Smooth muscle cell (in vitro differentiated cells): ENCODE measurements at regions not wholly inside any gene's neighbourhood (a gene's known extent, or its start where the extent isn't known, plus 50 kb on each side); places are given as distances from the start of the nearest gene placed in this dataset.

Source experiments
- DNase-seq: peaks from one replicate; lab custom pipeline; 2025; ENCODE audit not compliant: unreplicated experiment; lab: John Stamatoyannopoulos, UW
- H2AFZ ChIP-seq: fragments of 200-600 bp; sonication (generic); 2 replicates; pipeline ENCODE4 v1.6.0; 2016; ENCODE audit warnings: antibody characterized with exemption, low read depth, mild to moderate bottlenecking
- H3F3A ChIP-seq: fragments of 200-600 bp; sonication (generic); 2 replicates; pipeline ENCODE4 v1.6.0; 2017; ENCODE audit warnings: antibody characterized with exemption, low read depth
- H3K27ac ChIP-seq: fragments of 200-600 bp; sonication (generic); 2 replicates; pipeline ENCODE4 v1.5.1; 2016; ENCODE audit warnings: low read depth, mild to moderate bottlenecking
- H3K27me3 ChIP-seq: fragments of 200-600 bp; sonication (generic); 2 replicates; pipeline ENCODE4 v1.6.1; 2016; ENCODE audit warnings: low read depth, mild to moderate bottlenecking
- H3K36me3 ChIP-seq: fragments of 200-600 bp; sonication (generic); 2 replicates; pipeline ENCODE4 v1.5.1; 2016; ENCODE audit warnings: low read depth
- H3K4me1 ChIP-seq: fragments of 200-600 bp; sonication (generic); 2 replicates; pipeline ENCODE4 v1.5.1; 2016; ENCODE audit warnings: low read depth
- H3K4me2 ChIP-seq: fragments of 200-600 bp; sonication (generic); 2 replicates; pipeline ENCODE4 v1.6.0; 2016; ENCODE audit warnings: mild to moderate bottlenecking
- H3K4me3 ChIP-seq: fragments of 200-600 bp; sonication (generic); 2 replicates; pipeline ENCODE4 v1.5.1; 2016; ENCODE audit warnings: mild to moderate bottlenecking
- H3K79me2 ChIP-seq: fragments of 200-600 bp; sonication (generic); 2 replicates; pipeline ENCODE4 v1.6.0; 2016; ENCODE audit warnings: low read depth, mild to moderate bottlenecking
- H3K9ac ChIP-seq: fragments of 200-600 bp; sonication (generic); 2 replicates; pipeline ENCODE4 v1.6.0; 2016; ENCODE audit warnings: low read depth
- H3K9me3 ChIP-seq: fragments of 200-600 bp; sonication (generic); replicated peaks from 2 replicates; pipeline ENCODE4 v1.5.1; 2016; ENCODE audit warnings: low read depth
- H4K20me1 ChIP-seq: fragments of 200-600 bp; sonication (generic); 2 replicates; pipeline ENCODE4 v1.6.0; 2016; ENCODE audit warnings: low read depth
- WGBS: methylation state at CpG from one replicate; pipeline ENCODE4 v1.1.7; 2016; ENCODE audit warnings: low lambda C conversion rate; 5-methylcytosine and 5-hydroxymethylcytosine counted together
- TF ChIP-seq, protein P1 (sequence below): fragments of 200-600 bp; sonication (generic); IDR thresholded peaks from 2 replicates; pipeline ENCODE4 v1.5.1; 2017; ENCODE audit warnings: borderline replicate concordance, mild to moderate bottlenecking, antibody characterized with exemption; ENCODE audit not compliant: insufficient read depth, poor library complexity, severe bottlenecking

GRCh38 chr1:96164053-96164452 lies 557.5 kb upstream of the PTBP2 start:
- no peak for DNase-seq
- no peak overlapping the region for H3K9ac ChIP-seq
- H3K27me3 ChIP-seq, result no peaks in the 10 kb centered on the region
- TF ChIP-seq, protein P1, sequence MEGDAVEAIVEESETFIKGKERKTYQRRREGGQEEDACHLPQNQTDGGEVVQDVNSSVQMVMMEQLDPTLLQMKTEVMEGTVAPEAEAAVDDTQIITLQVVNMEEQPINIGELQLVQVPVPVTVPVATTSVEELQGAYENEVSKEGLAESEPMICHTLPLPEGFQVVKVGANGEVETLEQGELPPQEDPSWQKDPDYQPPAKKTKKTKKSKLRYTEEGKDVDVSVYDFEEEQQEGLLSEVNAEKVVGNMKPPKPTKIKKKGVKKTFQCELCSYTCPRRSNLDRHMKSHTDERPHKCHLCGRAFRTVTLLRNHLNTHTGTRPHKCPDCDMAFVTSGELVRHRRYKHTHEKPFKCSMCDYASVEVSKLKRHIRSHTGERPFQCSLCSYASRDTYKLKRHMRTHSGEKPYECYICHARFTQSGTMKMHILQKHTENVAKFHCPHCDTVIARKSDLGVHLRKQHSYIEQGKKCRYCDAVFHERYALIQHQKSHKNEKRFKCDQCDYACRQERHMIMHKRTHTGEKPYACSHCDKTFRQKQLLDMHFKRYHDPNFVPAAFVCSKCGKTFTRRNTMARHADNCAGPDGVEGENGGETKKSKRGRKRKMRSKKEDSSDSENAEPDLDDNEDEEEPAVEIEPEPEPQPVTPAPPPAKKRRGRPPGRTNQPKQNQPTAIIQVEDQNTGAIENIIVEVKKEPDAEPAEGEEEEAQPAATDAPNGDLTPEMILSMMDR, result no peak
- no peak overlapping the region for H3K4me2 ChIP-seq
- no peaks in the 10 kb centered on the region for H3K4me1 ChIP-seq
- no peak overlapping the region for H3K4me3 ChIP-seq
- H3K79me2 ChIP-seq, result no peaks in the 10 kb centered on the region
- H3F3A ChIP-seq, result no peaks in the 10 kb centered on the region
- no peaks in the 10 kb centered on the region for H3K9me3 ChIP-seq
- H3K36me3 ChIP-seq, result no peaks in the 10 kb centered on the region
- no peak overlapping the region for H2AFZ ChIP-seq
- no peaks in the 10 kb centered on the region for H4K20me1 ChIP-seq
- H3K27ac ChIP-seq, result no peak overlapping the region
- 85% methylated on average over 4 of the region's 4 CpGs for WGBS

- 94% methylated on average over 8 of the region's 8 CpGs for WGBS
- H3K79me2 ChIP-seq, result no peaks in the 10 kb centered on the region
- H3K4me2 ChIP-seq, result no peak overlapping the region
- no peak overlapping the region for H2AFZ ChIP-seq
- no peaks in the 10 kb centered on the region for H3F3A ChIP-seq
- H3K9me3 ChIP-seq, result no peaks in the 10 kb centered on the region
- no peaks in the 10 kb centered on the region for H3K27me3 ChIP-seq
- H3K36me3 ChIP-seq, result no peaks in the 10 kb centered on the region
- H3K4me3 ChIP-seq, result no peak overlapping the region
- H3K27ac ChIP-seq, result no peak overlapping the region
- no peak for DNase-seq
- TF ChIP-seq, protein P1, result no peak
- no peak overlapping the region for H3K9ac ChIP-seq
- no peaks in the 10 kb centered on the region for H3K4me1 ChIP-seq
- H4K20me1 ChIP-seq, result no peaks in the 10 kb centered on the region
Observed at GRCh38 chr1:96178053-96178452, 543.5 kb upstream of the PTBP2 start.

GRCh38 chr1:96183485-96183884 lies 538.1 kb upstream of the PTBP2 start:
- TF ChIP-seq, protein P1, result no peak
- Histone ChIP-seq H3K9ac (no peak overlapping the region), H3K9me3 (no peaks in the 10 kb centered on the region), H3K4me1 (no peaks in the 10 kb centered on the region), H3K36me3 (no peaks in the 10 kb centered on the region), H4K20me1 (no peaks in the 10 kb centered on the region), H2AFZ (no peak overlapping the region), H3F3A (no peaks in the 10 kb centered on the region), H3K4me3 (no peak overlapping the region), H3K27ac (no peak overlapping the region), H3K27me3 (no peaks in the 10 kb centered on the region), H3K4me2 (no peak overlapping the region), H3K79me2 (no peaks in the 10 kb centered on the region)
- WGBS, result 55% methylated on average over 1 of the region's 2 CpGs
- no peak for DNase-seq

DNA sequence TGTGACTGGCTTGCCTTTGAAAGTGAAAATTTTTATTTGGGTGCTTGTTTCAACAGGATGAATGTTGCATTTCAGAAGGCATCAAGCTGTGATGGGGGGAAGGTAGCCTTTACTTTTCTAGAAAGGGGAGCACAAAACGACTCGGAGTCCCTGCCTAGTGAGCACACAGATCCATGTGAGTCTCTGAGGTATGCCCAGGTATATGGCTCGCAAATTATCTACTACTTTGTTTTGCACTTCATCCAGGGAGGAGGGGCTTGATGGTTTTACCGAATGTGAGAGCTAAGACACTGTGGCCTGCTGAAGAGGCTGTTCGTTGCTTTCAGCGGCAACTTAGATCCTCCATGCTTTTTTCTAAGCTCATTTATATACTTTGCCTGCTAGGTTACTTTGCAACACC lies 537.7 kb upstream of the PTBP2 start:
- TF ChIP-seq, protein P1, result no peak
- Histone ChIP-seq H3K27me3 (no peaks in the 10 kb centered on the region), H2AFZ (no peak overlapping the region), H3K4me1 (no peaks in the 10 kb centered on the region), H3K4me2 (no peak overlapping the region), H4K20me1 (no peaks in the 10 kb centered on the region), H3K27ac (no peak overlapping the region), H3K36me3 (no peaks in the 10 kb centered on the region), H3K9ac (no peak overlapping the region), H3K9me3 (no peaks in the 10 kb centered on the region), H3K79me2 (no peaks in the 10 kb centered on the region), H3F3A (no peaks in the 10 kb centered on the region), H3K4me3 (no peak overlapping the region)
- DNase-seq, result no peak
- 78% methylated on average over 6 of the region's 6 CpGs for WGBS
